Stimulated activated CD4-positive, alpha-beta T cell treated with anti-CD3 and anti-CD28 coated beads, Interleukin-15, amount 100 ng/mL, for 24 hours (primary cell): ENCODE measurements at regions not wholly inside any gene's neighbourhood (a gene's known extent, or its start where the extent isn't known, plus 50 kb on each side); places are given as distances from the start of the nearest gene placed in this dataset.

Source experiments
- DNase-seq: peaks from one replicate; pipeline ENCODE4 v3.0.0-alpha.2; 2020

- no peak for DNase-seq
Observed at GRCh38 chr15:38048001-38048455, 113.6 kb downstream of the TMCO5A start.

- no peak for DNase-seq
Observed at GRCh38 chr15:38049891-38050290, 115.5 kb downstream of the TMCO5A start.

GRCh38 chr15:38050529-38051448, 116.3 kb downstream of the TMCO5A start:
- DNase-seq, result no peak

- DNase-seq, result no peak
Observed at GRCh38 chr15:38053205-38053604, 118.8 kb downstream of the TMCO5A start.

- no peak for DNase-seq
Observed at GRCh38 chr15:38053776-38054175, 119.3 kb downstream of the TMCO5A start.

- no peak for DNase-seq
Observed at GRCh38 chr15:38054488-38054887, 120.0 kb downstream of the TMCO5A start.

- DNase-seq, result no peak
Observed at GRCh38 chr15:38058596-38059075, 124.2 kb downstream of the TMCO5A start.

- DNase-seq, result no peak
Observed at GRCh38 chr15:38059665-38060064, 125.2 kb downstream of the TMCO5A start.

- no peak for DNase-seq
Observed at GRCh38 chr15:38061856-38062649, 127.6 kb downstream of the TMCO5A start.

- no peak for DNase-seq
Observed at GRCh38 chr15:38062696-38063095, 128.3 kb downstream of the TMCO5A start.

- DNase-seq, result no peak
Observed at GRCh38 chr15:38065721-38066345, 131.4 kb downstream of the TMCO5A start.

GRCh38 chr15:38066612-38067011, 132.2 kb downstream of the TMCO5A start:
- no peak for DNase-seq

GRCh38 chr15:38068626-38069391, 134.4 kb downstream of the TMCO5A start:
- peak; percentile 45 for DNase-seq

- no peak for DNase-seq
Observed at GRCh38 chr15:38069511-38070011, 135.1 kb downstream of the TMCO5A start.

GRCh38 chr15:38070778-38071177, 136.3 kb downstream of the TMCO5A start:
- DNase-seq, result no peak

- no peak for DNase-seq
Observed at GRCh38 chr15:38071211-38071972, 137.0 kb downstream of the TMCO5A start.

GRCh38 chr15:38072007-38072347, 137.5 kb downstream of the TMCO5A start:
- DNase-seq, result no peak

- peak; percentile 33 for DNase-seq
Observed at GRCh38 chr15:38072348-38073177, 138.1 kb downstream of the TMCO5A start.

GRCh38 chr15:38073178-38073946, 138.9 kb downstream of the TMCO5A start:
- DNase-seq, result no peak

- no peak for DNase-seq
Observed at GRCh38 chr15:38074029-38074428, 139.6 kb downstream of the TMCO5A start.
